ENCODE measurements at regions not wholly inside any gene's neighbourhood (a gene's known extent, or its start where the extent isn't known, plus 50 kb on each side); places are given as distances from the start of the nearest gene placed in this dataset.
A peak's percentile ranks its signal among the peaks of the same experiment; 100 is the strongest.

- Histone ChIP-seq H3K27me3 (replicated peaks) (no peaks in the 10 kb centered on the region), H3K36me3 (replicated peaks) (no peaks in the 10 kb centered on the region), H3K4me3 (ENCODE audit: low read depth, low read length) (no peak overlapping the region), H3K27ac (no peak overlapping the region)
- in situ Hi-C loops (cut with HindIII; ENCODE audit: low pct_ligation_motif_present, low sequenced_read_pairs), result no loop called here
- no peak for DNase-seq
- TF ChIP-seq, protein P1, sequence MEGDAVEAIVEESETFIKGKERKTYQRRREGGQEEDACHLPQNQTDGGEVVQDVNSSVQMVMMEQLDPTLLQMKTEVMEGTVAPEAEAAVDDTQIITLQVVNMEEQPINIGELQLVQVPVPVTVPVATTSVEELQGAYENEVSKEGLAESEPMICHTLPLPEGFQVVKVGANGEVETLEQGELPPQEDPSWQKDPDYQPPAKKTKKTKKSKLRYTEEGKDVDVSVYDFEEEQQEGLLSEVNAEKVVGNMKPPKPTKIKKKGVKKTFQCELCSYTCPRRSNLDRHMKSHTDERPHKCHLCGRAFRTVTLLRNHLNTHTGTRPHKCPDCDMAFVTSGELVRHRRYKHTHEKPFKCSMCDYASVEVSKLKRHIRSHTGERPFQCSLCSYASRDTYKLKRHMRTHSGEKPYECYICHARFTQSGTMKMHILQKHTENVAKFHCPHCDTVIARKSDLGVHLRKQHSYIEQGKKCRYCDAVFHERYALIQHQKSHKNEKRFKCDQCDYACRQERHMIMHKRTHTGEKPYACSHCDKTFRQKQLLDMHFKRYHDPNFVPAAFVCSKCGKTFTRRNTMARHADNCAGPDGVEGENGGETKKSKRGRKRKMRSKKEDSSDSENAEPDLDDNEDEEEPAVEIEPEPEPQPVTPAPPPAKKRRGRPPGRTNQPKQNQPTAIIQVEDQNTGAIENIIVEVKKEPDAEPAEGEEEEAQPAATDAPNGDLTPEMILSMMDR (IDR thresholded peaks at IDR 0.05; ENCODE audit: low read depth, low read length, missing control alignments), result no peak
Measured at GRCh38 chr2:4561196-4561595, 857.8 kb downstream of the DCDC2C start.

DNA sequence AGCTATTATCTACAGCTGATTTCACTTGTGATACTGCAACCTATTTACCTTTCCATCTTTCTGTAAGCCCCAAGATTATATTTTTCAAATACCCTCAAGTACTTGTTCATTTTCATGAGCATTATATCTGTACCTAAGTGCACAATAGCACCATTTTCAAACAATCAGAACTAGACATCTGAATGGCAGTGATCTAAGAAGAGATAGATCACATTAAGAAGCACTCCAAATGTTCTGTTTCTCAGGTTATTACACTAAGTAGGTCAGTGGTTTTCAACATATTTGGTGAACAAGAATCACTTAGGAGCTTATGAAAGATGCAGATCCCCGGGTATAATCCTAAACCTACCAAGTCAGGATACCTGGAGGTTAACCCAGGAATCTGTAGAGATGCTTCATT, 872.7 kb downstream of the DCDC2C start:
- no peaks in the 10 kb centered on the region for H3K27me3 ChIP-seq (replicated peaks)
- no peak overlapping the region for H3K27ac ChIP-seq
- in situ Hi-C loops (cut with HindIII; ENCODE audit: low pct_ligation_motif_present, low sequenced_read_pairs), result no loop called here
- DNase-seq, result no peak
- no peak overlapping the region for H3K4me3 ChIP-seq (ENCODE audit: low read depth, low read length)
- H3K36me3 ChIP-seq (replicated peaks), result no peaks in the 10 kb centered on the region
- TF ChIP-seq, protein P1 (IDR thresholded peaks at IDR 0.05; ENCODE audit: low read depth, low read length, missing control alignments), result no peak

- Histone ChIP-seq H3K27ac (no peak overlapping the region), H3K36me3 (replicated peaks) (no peaks in the 10 kb centered on the region), H3K4me3 (ENCODE audit: low read depth, low read length) (no peak overlapping the region), H3K27me3 (replicated peaks) (no peaks in the 10 kb centered on the region)
- no peak for DNase-seq
- TF ChIP-seq, protein P1 (IDR thresholded peaks at IDR 0.05; ENCODE audit: low read depth, low read length, missing control alignments), result no peak
- in situ Hi-C loops (cut with HindIII; ENCODE audit: low pct_ligation_motif_present, low sequenced_read_pairs), result no loop called here
Measured at GRCh38 chr2:4579977-4580376, 876.6 kb downstream of the DCDC2C start.

- Histone ChIP-seq H3K27me3 (replicated peaks) (no peaks in the 10 kb centered on the region), H3K36me3 (replicated peaks) (no peaks in the 10 kb centered on the region), H3K4me3 (ENCODE audit: low read depth, low read length) (no peak overlapping the region), H3K27ac (no peak overlapping the region)
- in situ Hi-C loops (cut with HindIII; ENCODE audit: low pct_ligation_motif_present, low sequenced_read_pairs), result no loop called here
- TF ChIP-seq, protein P1 (IDR thresholded peaks at IDR 0.05; ENCODE audit: low read depth, low read length, missing control alignments), result no peak
- DNase-seq, result no peak
Measured at GRCh38 chr2:4585057-4585635, 881.8 kb downstream of the DCDC2C start.

- in situ Hi-C loops (cut with HindIII; ENCODE audit: low pct_ligation_motif_present, low sequenced_read_pairs), result no loop called here
- Histone ChIP-seq H3K27ac (no peak overlapping the region), H3K36me3 (replicated peaks) (no peaks in the 10 kb centered on the region), H3K4me3 (ENCODE audit: low read depth, low read length) (no peak overlapping the region), H3K27me3 (replicated peaks) (no peaks in the 10 kb centered on the region)
- TF ChIP-seq, protein P1 (IDR thresholded peaks at IDR 0.05; ENCODE audit: low read depth, low read length, missing control alignments), result no peak
- peak; percentile 27 for DNase-seq
Measured at GRCh38 chr2:4588606-4589005, 885.2 kb downstream of the DCDC2C start.

DNA sequence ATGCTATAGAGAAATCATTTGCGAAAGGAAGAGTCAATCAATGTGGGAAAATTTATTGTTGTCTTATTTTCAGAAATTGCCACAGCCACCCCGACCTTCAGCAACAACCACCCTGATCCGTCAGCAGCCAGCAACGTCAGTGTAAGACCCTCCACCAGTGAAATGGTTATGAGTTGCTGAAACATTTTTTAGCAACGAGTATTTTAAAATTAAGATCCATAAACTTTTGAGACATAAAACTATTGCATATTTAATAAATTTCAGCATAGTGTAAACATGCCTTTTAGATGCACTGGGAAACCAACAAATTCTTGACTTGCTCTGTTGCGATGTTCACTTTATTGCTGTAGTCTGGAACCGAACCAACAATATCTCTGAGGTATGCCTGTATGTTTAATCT, 887.9 kb downstream of the DCDC2C start:
- DNase-seq, result no peak
- Histone ChIP-seq H3K36me3 (replicated peaks) (no peaks in the 10 kb centered on the region), H3K4me3 (ENCODE audit: low read depth, low read length) (no peak overlapping the region), H3K27ac (no peak overlapping the region), H3K27me3 (replicated peaks) (no peaks in the 10 kb centered on the region)
- TF ChIP-seq, protein P1 (IDR thresholded peaks at IDR 0.05; ENCODE audit: low read depth, low read length, missing control alignments), result no peak
- in situ Hi-C loops (cut with HindIII; ENCODE audit: low pct_ligation_motif_present, low sequenced_read_pairs), result no loop called here
